ENCODE measurements at regions not wholly inside any gene's neighbourhood (a gene's known extent, or its start where the extent isn't known, plus 50 kb on each side); places are given as distances from the start of the nearest gene placed in this dataset.

- TF ChIP-seq CTCF (IDR thresholded peaks at IDR 0.05) (no peak), POLR2A (IDR thresholded peaks at IDR 0.05) (no peak), POLR2AphosphoS5 (IDR thresholded peaks at IDR 0.05) (no peak), EP300 (IDR thresholded peaks at IDR 0.05) (no peak)
Measured at GRCh38 chr3:94811836-94812235, 749.0 kb downstream of the NSUN3 start.
